ENCODE measurements at regions not wholly inside any gene's neighbourhood (a gene's known extent, or its start where the extent isn't known, plus 50 kb on each side); places are given as distances from the start of the nearest gene placed in this dataset.

DNA sequence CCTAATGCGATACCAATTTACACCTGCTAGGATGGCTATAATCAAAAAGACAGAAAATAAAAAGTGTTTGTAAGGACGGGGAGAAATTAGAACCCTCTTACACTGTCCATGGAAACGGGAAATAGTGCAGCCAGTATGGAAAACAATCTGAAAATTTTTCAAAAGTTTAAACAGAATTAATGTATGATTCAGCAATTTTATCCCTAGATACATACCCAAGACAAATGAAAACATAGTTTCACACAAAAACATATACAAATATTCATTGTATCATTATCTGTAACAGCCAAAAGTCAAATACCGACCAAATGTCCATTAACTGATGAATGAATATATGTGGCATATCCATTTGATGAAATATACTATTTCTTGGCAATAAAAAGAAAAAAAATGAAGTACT, 313.5 kb upstream of the GYPC start:
- TF ChIP-seq, protein P1, sequence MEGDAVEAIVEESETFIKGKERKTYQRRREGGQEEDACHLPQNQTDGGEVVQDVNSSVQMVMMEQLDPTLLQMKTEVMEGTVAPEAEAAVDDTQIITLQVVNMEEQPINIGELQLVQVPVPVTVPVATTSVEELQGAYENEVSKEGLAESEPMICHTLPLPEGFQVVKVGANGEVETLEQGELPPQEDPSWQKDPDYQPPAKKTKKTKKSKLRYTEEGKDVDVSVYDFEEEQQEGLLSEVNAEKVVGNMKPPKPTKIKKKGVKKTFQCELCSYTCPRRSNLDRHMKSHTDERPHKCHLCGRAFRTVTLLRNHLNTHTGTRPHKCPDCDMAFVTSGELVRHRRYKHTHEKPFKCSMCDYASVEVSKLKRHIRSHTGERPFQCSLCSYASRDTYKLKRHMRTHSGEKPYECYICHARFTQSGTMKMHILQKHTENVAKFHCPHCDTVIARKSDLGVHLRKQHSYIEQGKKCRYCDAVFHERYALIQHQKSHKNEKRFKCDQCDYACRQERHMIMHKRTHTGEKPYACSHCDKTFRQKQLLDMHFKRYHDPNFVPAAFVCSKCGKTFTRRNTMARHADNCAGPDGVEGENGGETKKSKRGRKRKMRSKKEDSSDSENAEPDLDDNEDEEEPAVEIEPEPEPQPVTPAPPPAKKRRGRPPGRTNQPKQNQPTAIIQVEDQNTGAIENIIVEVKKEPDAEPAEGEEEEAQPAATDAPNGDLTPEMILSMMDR (IDR thresholded peaks at IDR 0.05; ENCODE audit: low read depth, low read length, missing control alignments): no peak
- no peak for DNase-seq (ENCODE audit: extremely low read depth, low read depth)
- H3K4me3 ChIP-seq (replicated peaks; ENCODE audit: low read depth, low read length): no peak overlapping the region

DNA sequence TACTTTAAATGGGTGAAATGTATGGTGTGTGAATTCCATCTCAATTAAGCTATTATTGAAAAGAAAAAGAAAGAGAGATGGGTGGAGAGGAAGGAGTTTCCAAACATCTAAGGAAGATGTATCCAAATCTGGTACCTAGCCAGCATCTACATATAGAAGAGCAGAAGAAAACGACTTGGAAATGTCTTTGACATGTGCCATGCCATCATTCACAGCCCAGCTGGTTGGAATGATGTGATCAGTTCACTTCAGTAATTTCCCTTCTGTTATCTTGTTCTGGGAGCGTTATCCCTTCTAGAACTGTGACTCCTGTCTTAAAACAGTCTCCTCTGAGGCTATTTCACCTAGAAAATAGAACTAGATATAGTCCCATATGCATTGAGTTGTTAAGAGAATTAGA, 312.8 kb upstream of the GYPC start:
- no peak overlapping the region for H3K4me3 ChIP-seq (replicated peaks; ENCODE audit: low read depth, low read length)
- DNase-seq (ENCODE audit: extremely low read depth, low read depth): no peak
- TF ChIP-seq, protein P1 (IDR thresholded peaks at IDR 0.05; ENCODE audit: low read depth, low read length, missing control alignments): no peak

DNA sequence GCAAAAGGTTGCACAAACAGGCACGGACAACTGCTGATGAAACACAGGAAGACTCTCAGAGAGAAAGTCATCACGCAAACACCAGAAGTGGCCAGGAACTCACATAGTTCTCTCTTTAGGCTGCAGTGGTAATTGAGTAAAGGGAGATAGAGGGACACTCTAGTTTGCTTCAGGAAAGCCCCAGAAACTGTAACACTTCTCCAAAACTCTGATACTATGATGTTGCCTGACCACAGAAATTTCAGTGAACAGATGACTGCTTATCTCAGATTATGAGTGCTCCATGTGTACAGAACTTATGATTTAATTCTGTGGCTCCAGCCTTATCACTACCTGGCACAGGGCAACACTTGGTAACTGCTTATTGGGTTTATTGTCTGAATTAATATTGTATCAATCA, 311.5 kb upstream of the GYPC start:
- H3K4me3 ChIP-seq (replicated peaks; ENCODE audit: low read depth, low read length): no peak overlapping the region
- TF ChIP-seq, protein P1 (IDR thresholded peaks at IDR 0.05; ENCODE audit: low read depth, low read length, missing control alignments): no peak

DNA sequence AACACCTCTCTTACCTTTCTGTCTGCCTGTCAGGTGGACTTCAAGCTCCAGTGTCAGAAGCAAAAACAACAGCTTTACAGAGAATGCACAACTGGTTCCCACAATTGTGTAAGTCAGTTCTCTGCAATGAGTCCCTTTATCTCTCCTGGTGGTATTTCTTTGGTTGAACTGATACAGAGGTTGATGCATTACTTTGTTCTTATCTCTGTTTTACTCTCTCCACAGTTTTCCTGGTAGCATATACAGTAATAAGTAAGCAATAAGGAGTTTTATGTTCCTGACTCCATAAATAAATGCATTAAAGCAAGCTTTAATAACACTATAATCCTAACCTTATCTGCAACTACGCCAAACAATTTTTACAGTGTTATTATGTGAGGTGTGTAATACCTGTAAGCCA, 310.3 kb upstream of the GYPC start:
- DNase-seq (ENCODE audit: extremely low read depth, low read depth): no peak
- TF ChIP-seq, protein P1 (IDR thresholded peaks at IDR 0.05; ENCODE audit: low read depth, low read length, missing control alignments): no peak
- no peak overlapping the region for H3K4me3 ChIP-seq (replicated peaks; ENCODE audit: low read depth, low read length)

More for the DNA sequence above, 311.5 kb upstream of the GYPC start:
- DNase-seq (ENCODE audit: extremely low read depth, low read depth): no peak

DNA sequence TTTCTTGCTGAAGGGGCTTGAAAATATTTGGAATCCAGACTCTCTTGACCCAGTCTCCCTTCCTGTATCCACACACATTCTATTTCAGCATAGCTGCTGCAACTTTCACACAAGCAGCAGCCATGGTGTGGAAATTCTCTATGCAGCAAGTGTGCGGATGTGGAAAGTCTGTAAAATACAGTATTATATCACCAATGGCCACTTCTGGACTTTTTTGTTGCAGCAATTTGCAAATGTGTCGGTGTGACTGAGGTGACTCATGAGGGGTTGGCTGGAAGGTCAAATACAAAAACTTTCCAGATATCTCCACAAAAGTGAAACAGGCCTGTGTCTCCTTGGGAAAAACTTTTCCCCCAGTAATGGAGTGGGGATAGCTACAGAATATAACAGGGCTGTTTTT, 299.3 kb upstream of the GYPC start:
- TF ChIP-seq, protein P1 (IDR thresholded peaks at IDR 0.05; ENCODE audit: low read depth, low read length, missing control alignments): no peak
- DNase-seq (ENCODE audit: extremely low read depth, low read depth): no peak
- H3K4me3 ChIP-seq (replicated peaks; ENCODE audit: low read depth, low read length): no peak overlapping the region

DNA sequence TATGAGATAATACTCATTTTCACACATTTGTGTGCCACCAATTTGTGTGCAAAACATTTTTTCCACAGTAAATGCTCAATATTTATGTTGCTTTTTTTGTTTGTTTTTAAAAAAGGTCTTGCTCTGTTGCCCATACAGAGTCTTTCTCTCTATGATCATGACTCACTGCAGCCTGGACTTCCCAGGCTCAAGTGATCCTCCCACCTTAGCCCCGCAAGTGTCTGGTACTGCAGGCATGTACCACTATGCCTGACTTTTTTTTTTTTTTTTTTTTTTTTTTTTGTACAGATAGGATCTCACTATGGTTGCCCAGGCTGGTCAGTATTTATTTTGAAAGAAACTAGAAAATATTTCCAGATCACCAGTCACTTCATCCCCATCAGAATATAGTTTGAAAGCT, 297.8 kb upstream of the GYPC start:
- H3K4me3 ChIP-seq (replicated peaks; ENCODE audit: low read depth, low read length): no peak overlapping the region

DNA sequence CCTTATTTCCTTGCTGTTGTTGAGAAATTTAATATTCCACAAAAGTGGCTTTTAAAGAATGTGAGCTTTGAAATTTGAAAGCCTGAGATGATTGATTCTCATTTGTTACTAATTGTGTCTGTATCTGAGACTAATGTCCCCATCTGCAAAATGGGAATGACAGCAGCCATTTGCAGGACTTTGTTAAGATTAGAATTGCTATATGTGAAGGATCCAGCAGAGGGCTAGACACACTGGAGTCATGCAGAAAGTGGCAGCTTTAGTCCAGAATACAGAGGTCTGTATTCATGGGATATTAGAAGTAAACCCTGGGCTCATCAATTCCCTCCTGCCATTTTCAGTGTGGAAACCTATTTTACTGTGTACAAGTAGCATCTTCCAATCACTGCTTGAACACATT, 296.5 kb upstream of the GYPC start:
- TF ChIP-seq, protein P1 (IDR thresholded peaks at IDR 0.05; ENCODE audit: low read depth, low read length, missing control alignments): peak; percentile 2
- no peak for DNase-seq (ENCODE audit: extremely low read depth, low read depth)

More for the DNA sequence above, 297.8 kb upstream of the GYPC start:
- no peak for DNase-seq (ENCODE audit: extremely low read depth, low read depth)
- TF ChIP-seq, protein P1 (IDR thresholded peaks at IDR 0.05; ENCODE audit: low read depth, low read length, missing control alignments): no peak

More for the DNA sequence above, 296.5 kb upstream of the GYPC start:
- H3K4me3 ChIP-seq (replicated peaks; ENCODE audit: low read depth, low read length): no peak overlapping the region

Measured in HFF-Myc (cell line).